ENCODE measurements at regions not wholly inside any gene's neighbourhood (a gene's known extent, or its start where the extent isn't known, plus 50 kb on each side); places are given as distances from the start of the nearest gene placed in this dataset.

DNA sequence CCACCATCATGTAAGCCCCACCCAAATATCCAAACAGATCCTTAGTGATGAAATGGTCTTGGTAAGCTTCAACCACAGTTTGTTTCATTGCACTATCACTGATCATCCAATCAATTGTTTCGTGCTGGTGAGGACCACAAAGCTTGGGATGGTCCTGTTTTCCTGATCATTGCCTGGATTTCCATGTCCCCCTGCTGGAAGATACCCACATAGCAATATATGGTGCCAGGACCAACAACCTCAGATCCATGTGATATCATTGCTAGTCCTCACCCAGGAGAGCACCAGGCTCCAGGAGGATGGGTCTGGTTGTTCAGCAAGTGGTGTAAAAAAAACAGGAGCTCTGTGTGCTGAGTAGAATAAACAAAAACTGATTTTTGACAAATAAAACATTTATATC lies 206.5 kb upstream of the SH3BP4 start:
- Histone ChIP-seq H3K23ac (ENCODE audit: insufficient read length, low read depth, low read length) (no peak overlapping the region), H4K5ac (ENCODE audit: insufficient read length, low read depth, low read length) (no peak overlapping the region), H3T11ph (ENCODE audit: low read length) (no peak overlapping the region), H2BK15ac (ENCODE audit: low read depth, low read length) (no peak overlapping the region), H3K79me1 (ENCODE audit: insufficient read depth, low read depth, low read length, poor library complexity, severe bottlenecking) (no peaks in the 10 kb centered on the region), H3K9me3 (ENCODE audit: control insufficient read depth, low read depth, low read length) (no peaks in the 10 kb centered on the region), H2BK12ac (ENCODE audit: insufficient read length, low read depth, low read length) (no peak overlapping the region), H2BK120ac (ENCODE audit: low read depth, low read length, poor library complexity, severe bottlenecking) (no peak overlapping the region), H4K91ac (ENCODE audit: insufficient read length, low read depth, low read length) (no peak overlapping the region), H4K20me1 (ENCODE audit: control insufficient read depth, insufficient read depth, insufficient read length) (no peaks in the 10 kb centered on the region), H3K18ac (ENCODE audit: insufficient read length, low read depth, low read length) (no peak overlapping the region), H3K4me2 (ENCODE audit: insufficient read depth, insufficient read length, low read length) (no peak overlapping the region), H2BK5ac (ENCODE audit: insufficient read length, low read length) (no peak overlapping the region), H3K4me1 (ENCODE audit: insufficient read depth, low read length) (no peaks in the 10 kb centered on the region), H2BK20ac (ENCODE audit: low read depth, low read length, poor library complexity, severe bottlenecking) (no peak overlapping the region), H3K27ac (ENCODE audit: insufficient read length, low read depth, low read length) (no peak overlapping the region), H3K79me2 (ENCODE audit: insufficient read depth, low read length) (no peaks in the 10 kb centered on the region), H3K56ac (ENCODE audit: insufficient read length, low read depth, low read length) (no peak overlapping the region), H3K23me2 (ENCODE audit: insufficient read length, low read depth, low read length, poor library complexity, severe bottlenecking) (no peaks in the 10 kb centered on the region), H3K9ac (ENCODE audit: extremely low read depth, insufficient read length, low read length) (no peak overlapping the region), H4K8ac (replicated peaks; ENCODE audit: insufficient read length, low read depth, low read length) (no peak overlapping the region), H3K14ac (ENCODE audit: insufficient read depth, low read length) (no peak overlapping the region), H2AFZ (ENCODE audit: low read length) (no peak overlapping the region), H2AK5ac (ENCODE audit: insufficient read length, low read length) (no peak overlapping the region), H3K27me3 (ENCODE audit: insufficient read depth, low read length) (no peaks in the 10 kb centered on the region), H3K4ac (ENCODE audit: low read depth, low read length) (no peak overlapping the region)
- Mint-ChIP-seq H3K4me3 (no peak overlapping the region), H3K4me1 (peaks cover 0 to 9% of the 10 kb centered on the region in 2 experiments; a peak in 2 of 4 replicates), H3K36me3 (ENCODE audit: insufficient read depth in 1 of 3, low read depth in 3 of 3) (peaks cover 2 to 32% (median 5%) of the 10 kb centered on the region in 3 experiments; a peak in 5 of 7 replicates), H3K27me3 (ENCODE audit: low read depth) (no peaks in the 10 kb centered on the region), H3K27ac (no peak overlapping the region), H3K9me3 (peaks cover 12 to 18% of the 10 kb centered on the region in 2 experiments)
- TF ChIP-seq, protein P1, sequence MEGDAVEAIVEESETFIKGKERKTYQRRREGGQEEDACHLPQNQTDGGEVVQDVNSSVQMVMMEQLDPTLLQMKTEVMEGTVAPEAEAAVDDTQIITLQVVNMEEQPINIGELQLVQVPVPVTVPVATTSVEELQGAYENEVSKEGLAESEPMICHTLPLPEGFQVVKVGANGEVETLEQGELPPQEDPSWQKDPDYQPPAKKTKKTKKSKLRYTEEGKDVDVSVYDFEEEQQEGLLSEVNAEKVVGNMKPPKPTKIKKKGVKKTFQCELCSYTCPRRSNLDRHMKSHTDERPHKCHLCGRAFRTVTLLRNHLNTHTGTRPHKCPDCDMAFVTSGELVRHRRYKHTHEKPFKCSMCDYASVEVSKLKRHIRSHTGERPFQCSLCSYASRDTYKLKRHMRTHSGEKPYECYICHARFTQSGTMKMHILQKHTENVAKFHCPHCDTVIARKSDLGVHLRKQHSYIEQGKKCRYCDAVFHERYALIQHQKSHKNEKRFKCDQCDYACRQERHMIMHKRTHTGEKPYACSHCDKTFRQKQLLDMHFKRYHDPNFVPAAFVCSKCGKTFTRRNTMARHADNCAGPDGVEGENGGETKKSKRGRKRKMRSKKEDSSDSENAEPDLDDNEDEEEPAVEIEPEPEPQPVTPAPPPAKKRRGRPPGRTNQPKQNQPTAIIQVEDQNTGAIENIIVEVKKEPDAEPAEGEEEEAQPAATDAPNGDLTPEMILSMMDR (conservative IDR thresholded peaks at IDR 0.05): peak; percentile 60
- no CpG with 5 or more reads among the region's 1 CpG for WGBS (ENCODE audit: extremely low coverage, insufficient read length, low lambda C conversion rate)
- no peak for DNase-seq
